Endothelial cell of umbilical vein (primary cell): ENCODE measurements at regions not wholly inside any gene's neighbourhood (a gene's known extent, or its start where the extent isn't known, plus 50 kb on each side); places are given as distances from the start of the nearest gene placed in this dataset.

Source experiments
- BruUV-seq: library from RNA; stranded (reverse); fragments of 400-500 nt; replicated peaks from 2 replicates; lab custom pipeline; 2021; lab: Mats Ljungman, UMichigan
- CTCF ChIA-PET: fragments of 300-600, 350-600 bp; sonication (Branson Sonifier 250); formaldehyde crosslinking; loops from one replicate; lab custom pipeline; 2021; ENCODE audit warnings: antibody characterized with exemption, inconsistent platforms; lab: Charles Lee
- POLR2A ChIA-PET: fragments of 300-600, 350-600 bp; sonication (Branson Sonifier 250); formaldehyde crosslinking; loops from one replicate; lab custom pipeline; 2021; ENCODE audit warnings: antibody characterized with exemption, inconsistent platforms; lab: Charles Lee
- DNase-seq: peaks from one replicate; pipeline ENCODE4 v3.0.0-alpha.2; 2011; ENCODE audit warnings: low read depth, low spot score
- FAIRE-seq: peaks from 2 replicates; lab custom pipeline; 2011; peaks lifted over from hg19 to GRCh38; lab: Jason Lieb, UNC
- H2AFZ ChIP-seq: 2 replicates; pipeline ENCODE4 v1.6.0; 2012; ENCODE audit warnings: low read depth, low read length, control low read depth, inconsistent platforms
- H3K27ac ChIP-seq: 2 replicates; pipeline ENCODE4 v1.5.1; 2011; ENCODE audit warnings: low read depth, mild to moderate bottlenecking, control low read depth, low read length, moderate library complexity; ENCODE audit not compliant: insufficient read depth
- H3K27me3 ChIP-seq, 2 experiments: 2 replicates each; pipeline versions ENCODE4 v1.6.0 to v1.6.1; 2011; ENCODE audit warnings: low read length in 2 of 2, mixed read lengths in 1 of 2; ENCODE audit not compliant: control insufficient read depth in 2 of 2, insufficient read depth in 2 of 2
- H3K36me3 ChIP-seq, 2 experiments: 2 replicates in 1 of 2; 3 replicates in 1 of 2; pipeline ENCODE4 v1.5.1; 2011; ENCODE audit warnings: low read length in 2 of 2, mild to moderate bottlenecking in 1 of 2, moderate library complexity in 1 of 2; ENCODE audit not compliant: control insufficient read depth in 2 of 2, insufficient read depth in 2 of 2; ENCODE audit errors: extremely low read depth in 1 of 2
- H3K4me1 ChIP-seq: 3 replicates; pipeline ENCODE4 v1.5.1; 2011; ENCODE audit warnings: mild to moderate bottlenecking, low read length; ENCODE audit not compliant: control insufficient read depth, insufficient read depth; ENCODE audit errors: extremely low read depth
- H3K4me2 ChIP-seq: 2 replicates; pipeline ENCODE4 v1.6.1; 2011; ENCODE audit warnings: low read length, control low read depth, mixed read lengths; ENCODE audit not compliant: insufficient read depth
- H3K4me3 ChIP-seq, 3 experiments: fragments of 200-600 bp in 1 of 3; sonication (generic), shearing (Covaris generic) in 1 of 3; replicated peaks in 1 of 3; 2 replicates each; pipeline ENCODE4 v1.5.1; 2011 to 2016; ENCODE audit warnings: control low read depth in 3 of 3, low read length in 3 of 3, mild to moderate bottlenecking in 2 of 3, inconsistent platforms in 1 of 3, low read depth in 1 of 3, moderate library complexity in 1 of 3; ENCODE audit not compliant: insufficient read depth in 1 of 3
- H3K79me2 ChIP-seq: 2 replicates; pipeline ENCODE4 v1.6.0; 2012; ENCODE audit warnings: low read length, inconsistent platforms; ENCODE audit not compliant: control insufficient read depth, insufficient read depth
- H3K9ac ChIP-seq: replicated peaks from 2 replicates; pipeline ENCODE3; 2011; ENCODE audit warnings: low read length, control low read depth; ENCODE audit not compliant: insufficient read depth; ENCODE audit errors: extremely low read depth
- H3K9me1 ChIP-seq: replicated peaks from 3 replicates; pipeline ENCODE4 v1.6.0; 2011; ENCODE audit warnings: mild to moderate bottlenecking, low read length; ENCODE audit not compliant: control insufficient read depth, insufficient read depth; ENCODE audit errors: extremely low read depth
- H3K9me3 ChIP-seq: replicated peaks from 2 replicates; pipeline ENCODE4 v1.5.1; 2012; ENCODE audit warnings: low read length, inconsistent platforms; ENCODE audit not compliant: control insufficient read depth, insufficient read depth
- H4K20me1 ChIP-seq: replicated peaks from 2 replicates; pipeline ENCODE3; 2011; ENCODE audit warnings: mild to moderate bottlenecking, low read length; ENCODE audit not compliant: control insufficient read depth, insufficient read depth; ENCODE audit errors: extremely low read depth
- EZH2 ChIP-seq: IDR thresholded peaks from 2 replicates; pipeline ENCODE4 v1.6.1; 2012; ENCODE audit warnings: borderline replicate concordance, low read depth, mild to moderate bottlenecking, moderate library complexity, low read length, inconsistent platforms; ENCODE audit not compliant: severe bottlenecking
- JUN ChIP-seq: IDR thresholded peaks from 2 replicates; pipeline ENCODE4 v1.6.1; 2011; ENCODE audit warnings: borderline replicate concordance, low read depth; ENCODE audit not compliant: insufficient read length, insufficient read depth
- MYC ChIP-seq: IDR thresholded peaks from one replicate; pipeline ENCODE4 v1.6.1; 2011; ENCODE audit warnings: mild to moderate bottlenecking, low read depth, low read length
- POLR2AphosphoS5 ChIP-seq: IDR thresholded peaks from 2 replicates; pipeline ENCODE4 v1.6.1; 2012; ENCODE audit warnings: low read depth, mild to moderate bottlenecking, control low read depth, low read length, moderate library complexity; ENCODE audit not compliant: insufficient read depth
- dilution Hi-C: fragments of 300-500 bp; cut with MboI; formaldehyde crosslinking; loops from one replicate; pipeline ENCODE4 v1.15.0; 2019; ENCODE audit warnings: low sequenced_read_pairs; ENCODE audit not compliant: extremely low pct_ligation_motif_present
- intact Hi-C: fragments of 100-400 bp; cut with micrococcal nuclease; formaldehyde crosslinking; loops from one replicate; pipeline ENCODE4 v1.10.0; 2022
- TF ChIP-seq, protein P1 (sequence below), 2 donors: IDR thresholded peaks; 1 replicate in 1 of 2; 2 replicates in 1 of 2; pipeline ENCODE4 v1.5.1; 2011; ENCODE audit warnings: low read length in 2 of 2, mild to moderate bottlenecking in 2 of 2, moderate library complexity in 2 of 2, control low read depth in 1 of 2, inconsistent platforms in 1 of 2, low read depth in 1 of 2; ENCODE audit not compliant: insufficient read depth in 1 of 2; ENCODE audit errors: extremely low read depth in 1 of 2
- TF ChIP-seq, protein P2 (sequence below): IDR thresholded peaks from 2 replicates; pipeline ENCODE4 v1.6.1; 2011; ENCODE audit not compliant: insufficient read depth, insufficient read length

DNA sequence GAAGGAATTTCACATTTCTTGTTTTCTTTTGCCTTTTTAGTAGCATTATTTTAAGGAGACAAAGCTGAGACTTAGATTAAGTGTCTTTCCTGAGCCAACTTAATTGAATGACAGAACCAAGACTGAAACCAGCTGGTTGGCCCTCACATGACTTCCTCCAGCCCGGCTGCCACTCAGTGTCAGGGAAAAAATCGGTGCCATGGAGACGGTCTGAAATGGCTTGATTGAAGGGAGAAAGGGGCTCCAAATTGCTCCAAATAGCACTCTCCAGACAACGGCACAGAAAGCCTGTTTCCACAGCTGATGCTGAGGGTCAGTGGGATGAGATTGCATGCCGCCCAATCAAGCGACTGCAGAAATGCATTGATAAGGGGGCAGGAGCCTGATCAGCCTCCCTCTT is 475.2 kb upstream of the IL12A start:
- Histone ChIP-seq H2AFZ (no peak overlapping the region), H3K4me1 (no peaks in the 10 kb centered on the region), H3K79me2 (no peaks in the 10 kb centered on the region), H3K9me1 (no peaks in the 10 kb centered on the region), H3K9ac (no peak overlapping the region), H3K36me3 (no peaks in the 10 kb centered on the region), H4K20me1 (no peaks in the 10 kb centered on the region), H3K27me3 (peaks cover 0 to 2% of the 10 kb centered on the region in 2 experiments), H3K4me2 (no peak overlapping the region), H3K9me3 (no peaks in the 10 kb centered on the region), H3K4me3 (no peak overlapping the region), H3K27ac (no peak overlapping the region)
- no peak for FAIRE-seq
- intact Hi-C loops (no loop called here), dilution Hi-C loops (no loop called here)
- POLR2A ChIA-PET: no interaction called here
- no TSS peak for BruUV-seq
- no peak for DNase-seq
- no peak for TF ChIP-seq POLR2AphosphoS5
- TF ChIP-seq, protein P1, sequence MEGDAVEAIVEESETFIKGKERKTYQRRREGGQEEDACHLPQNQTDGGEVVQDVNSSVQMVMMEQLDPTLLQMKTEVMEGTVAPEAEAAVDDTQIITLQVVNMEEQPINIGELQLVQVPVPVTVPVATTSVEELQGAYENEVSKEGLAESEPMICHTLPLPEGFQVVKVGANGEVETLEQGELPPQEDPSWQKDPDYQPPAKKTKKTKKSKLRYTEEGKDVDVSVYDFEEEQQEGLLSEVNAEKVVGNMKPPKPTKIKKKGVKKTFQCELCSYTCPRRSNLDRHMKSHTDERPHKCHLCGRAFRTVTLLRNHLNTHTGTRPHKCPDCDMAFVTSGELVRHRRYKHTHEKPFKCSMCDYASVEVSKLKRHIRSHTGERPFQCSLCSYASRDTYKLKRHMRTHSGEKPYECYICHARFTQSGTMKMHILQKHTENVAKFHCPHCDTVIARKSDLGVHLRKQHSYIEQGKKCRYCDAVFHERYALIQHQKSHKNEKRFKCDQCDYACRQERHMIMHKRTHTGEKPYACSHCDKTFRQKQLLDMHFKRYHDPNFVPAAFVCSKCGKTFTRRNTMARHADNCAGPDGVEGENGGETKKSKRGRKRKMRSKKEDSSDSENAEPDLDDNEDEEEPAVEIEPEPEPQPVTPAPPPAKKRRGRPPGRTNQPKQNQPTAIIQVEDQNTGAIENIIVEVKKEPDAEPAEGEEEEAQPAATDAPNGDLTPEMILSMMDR (IDR thresholded peaks at IDR 0.05; ENCODE audit: extremely low read depth in 1 of 2, insufficient read depth in 1 of 2, low read depth in 1 of 2, low read length in 2 of 2): no peak
- TF ChIP-seq EZH2: no peak
- TF ChIP-seq, protein P2, sequence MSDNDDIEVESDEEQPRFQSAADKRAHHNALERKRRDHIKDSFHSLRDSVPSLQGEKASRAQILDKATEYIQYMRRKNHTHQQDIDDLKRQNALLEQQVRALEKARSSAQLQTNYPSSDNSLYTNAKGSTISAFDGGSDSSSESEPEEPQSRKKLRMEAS: no peak
- no peak for TF ChIP-seq MYC
- no peak for TF ChIP-seq JUN
- CTCF ChIA-PET: no interaction called here
